NCI-H748 (cell line): ENCODE measurements at regions not wholly inside any gene's neighbourhood (a gene's known extent, or its start where the extent isn't known, plus 50 kb on each side); places are given as distances from the start of the nearest gene placed in this dataset.

Source experiments
- DNase-seq: peaks from one replicate; lab custom pipeline; 2025; ENCODE audit not compliant: unreplicated experiment; lab: John Stamatoyannopoulos, UW

DNA sequence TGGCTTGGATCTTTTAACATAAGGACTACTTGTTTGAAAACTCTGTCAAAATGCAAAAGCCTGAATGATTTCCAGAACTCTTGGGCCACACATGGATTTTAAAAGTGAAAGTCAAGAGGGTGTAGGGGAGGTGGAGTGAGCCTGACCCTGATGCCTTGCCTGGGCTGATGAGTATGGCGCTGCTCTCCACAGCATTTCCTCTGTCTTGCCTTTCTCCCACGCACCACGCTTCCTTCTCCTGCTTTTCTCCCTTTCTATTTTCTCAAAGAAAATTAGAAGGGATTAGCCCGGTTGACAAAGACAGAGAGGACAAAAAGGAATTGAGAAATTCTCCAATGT lies 207.0 kb upstream of the CCDC68 start:
- DNase-seq: no peak

DNA sequence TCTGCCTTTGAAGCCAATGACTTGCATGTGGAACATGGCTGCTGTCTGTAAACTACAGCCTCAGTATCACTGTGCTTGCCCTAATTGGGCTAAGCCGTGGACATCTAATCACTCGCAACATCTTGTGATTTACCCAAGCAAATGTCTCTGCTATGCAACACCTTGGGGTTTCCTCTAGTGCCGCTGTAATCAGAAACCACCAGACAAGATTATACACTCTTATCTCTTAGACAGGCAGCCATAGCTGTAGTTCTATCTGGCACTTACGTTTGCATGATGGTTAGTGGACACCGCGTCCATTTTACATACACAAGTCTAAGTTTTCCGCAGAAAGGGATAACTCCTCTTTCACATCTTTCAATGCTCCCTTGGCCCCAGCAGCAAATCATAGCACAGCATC lies 204.3 kb upstream of the CCDC68 start:
- DNase-seq: no peak

- DNase-seq: no peak
Measured at GRCh38 chr18:55161916-55162315, 202.7 kb upstream of the CCDC68 start.

GRCh38 chr18:55159027-55159426 lies 199.8 kb upstream of the CCDC68 start:
- DNase-seq: no peak

DNA sequence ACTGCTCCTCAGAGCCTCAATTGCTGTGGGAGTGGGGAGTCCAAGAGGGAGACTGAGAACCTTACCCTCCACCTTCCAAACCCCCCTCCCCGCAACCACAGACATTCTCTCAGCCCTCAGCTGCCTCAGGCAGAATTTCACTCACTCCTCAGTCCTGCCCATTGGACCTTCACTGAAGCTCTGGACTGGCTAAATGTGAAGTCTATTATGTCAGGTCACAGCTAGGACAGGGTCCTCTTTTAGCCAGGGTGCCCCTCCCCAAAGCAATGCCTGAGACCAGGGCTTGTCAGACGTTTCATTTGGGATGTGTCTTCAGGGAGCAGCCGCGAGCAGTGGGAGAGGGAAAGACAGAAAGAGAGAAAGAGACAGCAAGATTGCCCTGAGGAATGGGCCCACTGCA lies 199.3 kb upstream of the CCDC68 start:
- no peak for DNase-seq

GRCh38 chr18:55153346-55153745 lies 194.1 kb upstream of the CCDC68 start:
- no peak for DNase-seq

- DNase-seq: no peak
Measured at GRCh38 chr18:55152801-55153200, 193.5 kb upstream of the CCDC68 start.

GRCh38 chr18:55149994-55150393 lies 190.7 kb upstream of the CCDC68 start:
- no peak for DNase-seq

- DNase-seq: no peak
Measured at GRCh38 chr18:55147791-55148190, 188.5 kb upstream of the CCDC68 start.

- DNase-seq: no peak
Measured at GRCh38 chr18:55144193-55144930, 185.1 kb upstream of the CCDC68 start.

- DNase-seq: no peak
Measured at GRCh38 chr18:55142410-55142809, 183.1 kb upstream of the CCDC68 start.

DNA sequence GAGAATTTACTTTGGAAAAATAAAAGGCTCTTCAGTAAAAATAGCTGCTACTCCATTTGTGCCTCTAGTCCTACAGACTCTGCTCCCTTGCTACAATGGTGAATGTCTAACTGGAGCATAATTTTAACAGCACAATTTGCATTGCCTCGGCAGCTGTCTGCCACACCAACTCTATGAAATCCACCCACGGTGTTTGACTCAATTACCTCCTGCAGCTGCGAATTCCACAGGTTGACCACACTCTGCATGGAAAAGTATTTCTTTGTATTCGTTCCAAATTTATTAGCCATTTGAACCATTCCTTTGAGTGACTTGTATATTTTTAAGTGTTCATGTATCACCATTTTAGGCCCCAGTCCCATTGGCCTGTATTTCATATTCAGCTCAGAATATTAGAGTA lies 182.1 kb upstream of the CCDC68 start:
- no peak for DNase-seq

- DNase-seq: no peak
Measured at GRCh38 chr18:55139836-55140235, 180.6 kb upstream of the CCDC68 start.

DNA sequence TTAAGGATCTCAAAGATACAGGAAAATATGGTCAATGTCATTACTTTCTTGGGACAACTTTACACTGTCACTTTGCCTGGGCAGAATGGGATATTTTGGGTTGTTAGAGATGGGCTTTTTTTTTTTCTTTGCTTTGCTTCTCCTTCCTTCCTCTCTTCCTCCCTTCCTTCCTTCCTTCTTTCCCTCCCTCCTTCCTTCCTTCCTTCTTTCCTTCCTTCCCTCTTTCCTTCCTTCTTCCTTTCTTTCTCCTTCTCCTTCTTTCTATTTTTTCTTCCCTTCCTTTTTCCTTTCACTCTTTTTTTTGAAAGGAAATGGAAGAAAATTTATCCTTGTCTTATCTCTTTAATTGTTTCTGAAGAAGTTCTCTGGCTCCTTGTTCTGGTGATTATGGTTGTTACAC lies 180.0 kb upstream of the CCDC68 start:
- DNase-seq: no peak

GRCh38 chr18:55138401-55138800 lies 179.1 kb upstream of the CCDC68 start:
- DNase-seq: no peak

GRCh38 chr18:55137602-55138001 lies 178.3 kb upstream of the CCDC68 start:
- DNase-seq: no peak

GRCh38 chr18:55136864-55137263 lies 177.6 kb upstream of the CCDC68 start:
- no peak for DNase-seq

- no peak for DNase-seq
Measured at GRCh38 chr18:55136258-55136657, 177.0 kb upstream of the CCDC68 start.

DNA sequence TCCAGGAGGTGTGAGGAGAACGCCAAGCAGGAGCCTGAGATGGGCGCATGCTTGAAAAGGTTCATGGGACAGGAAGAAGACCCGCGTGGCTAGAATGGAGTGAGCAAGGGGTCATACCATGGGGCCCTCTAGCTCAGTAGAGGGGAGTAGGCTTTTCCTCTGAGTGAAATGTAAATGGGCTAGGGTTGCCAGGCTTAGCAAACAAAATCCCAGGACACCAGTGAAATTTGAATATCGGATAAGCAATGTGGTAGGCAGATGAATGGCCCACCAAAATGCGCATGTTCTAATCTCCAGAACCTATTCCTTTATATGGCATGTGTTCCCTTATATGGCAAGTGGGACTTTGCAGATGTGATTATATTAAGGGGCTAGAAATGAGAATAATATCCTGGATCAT lies 174.1 kb upstream of the CCDC68 start:
- DNase-seq: no peak

- DNase-seq: no peak
Measured at GRCh38 chr18:55128437-55128836, 169.2 kb upstream of the CCDC68 start.

- DNase-seq: no peak
Measured at GRCh38 chr18:55124078-55124763, 165.0 kb upstream of the CCDC68 start.

GRCh38 chr18:55123361-55123760 lies 164.1 kb upstream of the CCDC68 start:
- DNase-seq: no peak
